AG04449 (cell line): ENCODE measurements at regions not wholly inside any gene's neighbourhood (a gene's known extent, or its start where the extent isn't known, plus 50 kb on each side); places are given as distances from the start of the nearest gene placed in this dataset.

Experiments
- CTCF ChIA-PET: fragments of 350-600 bp; formaldehyde crosslinking; extraction: SDS; loops from one replicate; lab custom pipeline; 2021; ENCODE audit warnings: antibody characterized with exemption; lab: Yijun Ruan, JAX
- POLR2A ChIA-PET: fragments of 400-600, 350-600 bp; formaldehyde crosslinking; extraction: SDS; loops from one replicate; lab custom pipeline; 2020; ENCODE audit warnings: antibody characterized with exemption, inconsistent platforms; lab: Yijun Ruan, JAX
- DNase-seq: peaks from one replicate; pipeline ENCODE4 v3.0.0-alpha.2; 2010; ENCODE audit warnings: low read depth, low spot score
- H3K4me3 ChIP-seq: 2 replicates; pipeline ENCODE4 v1.5.1; 2011; ENCODE audit warnings: low read depth, mild to moderate bottlenecking, control low read depth, low read length
- TF ChIP-seq, protein P1 (sequence below): IDR thresholded peaks from one replicate; pipeline ENCODE4 v1.5.1; 2011; ENCODE audit warnings: mild to moderate bottlenecking, moderate library complexity, low read length, control low read depth, inconsistent platforms; ENCODE audit not compliant: insufficient read depth; ENCODE audit errors: missing control alignments

- no peak for DNase-seq
- ChIA-PET POLR2A (no interaction called here), CTCF (no interaction called here)
- TF ChIP-seq, protein P1, sequence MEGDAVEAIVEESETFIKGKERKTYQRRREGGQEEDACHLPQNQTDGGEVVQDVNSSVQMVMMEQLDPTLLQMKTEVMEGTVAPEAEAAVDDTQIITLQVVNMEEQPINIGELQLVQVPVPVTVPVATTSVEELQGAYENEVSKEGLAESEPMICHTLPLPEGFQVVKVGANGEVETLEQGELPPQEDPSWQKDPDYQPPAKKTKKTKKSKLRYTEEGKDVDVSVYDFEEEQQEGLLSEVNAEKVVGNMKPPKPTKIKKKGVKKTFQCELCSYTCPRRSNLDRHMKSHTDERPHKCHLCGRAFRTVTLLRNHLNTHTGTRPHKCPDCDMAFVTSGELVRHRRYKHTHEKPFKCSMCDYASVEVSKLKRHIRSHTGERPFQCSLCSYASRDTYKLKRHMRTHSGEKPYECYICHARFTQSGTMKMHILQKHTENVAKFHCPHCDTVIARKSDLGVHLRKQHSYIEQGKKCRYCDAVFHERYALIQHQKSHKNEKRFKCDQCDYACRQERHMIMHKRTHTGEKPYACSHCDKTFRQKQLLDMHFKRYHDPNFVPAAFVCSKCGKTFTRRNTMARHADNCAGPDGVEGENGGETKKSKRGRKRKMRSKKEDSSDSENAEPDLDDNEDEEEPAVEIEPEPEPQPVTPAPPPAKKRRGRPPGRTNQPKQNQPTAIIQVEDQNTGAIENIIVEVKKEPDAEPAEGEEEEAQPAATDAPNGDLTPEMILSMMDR: no peak
- no peak overlapping the region for H3K4me3 ChIP-seq
Observed at GRCh38 chr2:219946529-219946928, 319.1 kb downstream of the SLC4A3 start.

GRCh38 chr2:219947575-219947974 lies 320.1 kb downstream of the SLC4A3 start:
- no peak overlapping the region for H3K4me3 ChIP-seq
- ChIA-PET POLR2A (no interaction called here), CTCF (interaction anchor here (0.8 to 1.4 kb wide), 3 partner anchors 12 to 68 kb away, joined by 3 read pairs; no protein-coding TSS in a partner anchor)
- TF ChIP-seq, protein P1: no peak
- DNase-seq: peak; percentile 40

GRCh38 chr2:219949053-219949452 lies 321.6 kb downstream of the SLC4A3 start:
- DNase-seq: no peak
- ChIA-PET POLR2A (no interaction called here), CTCF (no interaction called here)
- TF ChIP-seq, protein P1: no peak
- H3K4me3 ChIP-seq: no peak overlapping the region

DNA sequence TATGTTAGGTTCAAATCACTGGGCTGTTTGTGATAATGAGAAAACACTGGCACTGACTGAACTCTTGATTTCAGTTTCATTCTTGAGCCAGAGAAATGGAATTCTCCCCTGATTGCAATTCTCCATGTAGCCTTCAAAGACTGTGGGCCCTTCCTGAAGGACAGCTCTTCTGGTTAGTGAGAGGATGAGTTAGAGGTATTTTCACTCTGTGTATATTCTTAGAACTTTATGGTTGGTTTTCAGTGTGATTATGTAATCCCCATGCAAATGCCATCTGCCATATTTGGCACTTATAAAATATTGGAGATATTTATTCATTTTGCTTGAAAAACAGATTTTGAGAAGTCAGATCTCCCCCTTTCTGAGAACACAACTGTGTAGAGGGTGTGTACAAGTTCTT lies 323.7 kb downstream of the SLC4A3 start:
- DNase-seq: no peak
- CTCF ChIA-PET: no interaction called here

DNA sequence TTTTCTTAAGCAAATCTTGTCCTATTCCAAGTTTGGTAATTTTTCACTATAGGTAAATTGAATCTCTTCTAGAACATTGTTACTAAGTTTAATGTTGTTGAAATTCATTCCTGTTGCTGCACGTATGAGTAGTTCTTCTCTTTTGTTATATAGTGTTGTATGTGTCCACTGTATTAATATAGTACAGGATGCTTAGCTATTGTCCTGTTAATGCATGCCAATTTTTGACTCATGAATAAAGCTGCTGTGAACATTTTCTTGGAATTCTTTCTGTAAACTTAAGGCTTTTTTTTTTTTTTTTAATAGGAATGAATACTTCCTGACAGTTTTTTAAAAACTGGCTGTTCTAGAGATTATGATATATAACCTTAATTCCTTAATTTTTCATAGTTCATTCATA lies 326.9 kb downstream of the SLC4A3 start:
- TF ChIP-seq, protein P1: no peak
- H3K4me3 ChIP-seq: no peak overlapping the region
- POLR2A ChIA-PET: no interaction called here
- no peak for DNase-seq
- CTCF ChIA-PET: no interaction called here

More for the DNA sequence above, 323.7 kb downstream of the SLC4A3 start:
- TF ChIP-seq, protein P1: no peak
- POLR2A ChIA-PET: no interaction called here
- no peak overlapping the region for H3K4me3 ChIP-seq

GRCh38 chr2:219957820-219958219 lies 330.4 kb downstream of the SLC4A3 start:
- CTCF ChIA-PET: no interaction called here
- TF ChIP-seq, protein P1: no peak

More at GRCh38 chr2:219957820-219958219, 330.4 kb downstream of the SLC4A3 start:
- POLR2A ChIA-PET: no interaction called here
- no peak for DNase-seq
- H3K4me3 ChIP-seq: no peak overlapping the region
